Retinal pigment epithelial cell (primary cell): ENCODE measurements at regions not wholly inside any gene's neighbourhood (a gene's known extent, or its start where the extent isn't known, plus 50 kb on each side); places are given as distances from the start of the nearest gene placed in this dataset.

Experiments used
- DNase-seq: peaks from one replicate; pipeline ENCODE4 v3.0.0-alpha.2; 2010; ENCODE audit warnings: low read depth
- H3K4me3 ChIP-seq: 2 replicates; pipeline ENCODE4 v1.5.1; 2011; ENCODE audit warnings: mild to moderate bottlenecking, low read length, control low read depth, moderate library complexity
- CTCF ChIP-seq: conservative IDR thresholded peaks from 2 replicates; pipeline ENCODE4 v1.5.1; 2011; ENCODE audit warnings: low read depth, low read length, control low read depth, inconsistent platforms

- H3K4me3 ChIP-seq, result no peak overlapping the region
- no peak for TF ChIP-seq CTCF
- no peak for DNase-seq
Measured at GRCh38 chr3:163952499-163952898, 1125.8 kb downstream of the SI start.

- TF ChIP-seq CTCF, result peak; percentile 66
- DNase-seq, result no peak
Measured at GRCh38 chr3:163951397-163951987, 1126.8 kb downstream of the SI start.

GRCh38 chr3:163946785-163947184, 1131.5 kb downstream of the SI start:
- no peak for DNase-seq
- TF ChIP-seq CTCF, result no peak
- H3K4me3 ChIP-seq, result no peak overlapping the region

More at GRCh38 chr3:163951397-163951987, 1126.8 kb downstream of the SI start:
- H3K4me3 ChIP-seq, result no peak overlapping the region

GRCh38 chr3:163943664-163944063, 1134.6 kb downstream of the SI start:
- TF ChIP-seq CTCF, result no peak
- DNase-seq, result no peak
- no peak overlapping the region for H3K4me3 ChIP-seq

- H3K4me3 ChIP-seq, result no peak overlapping the region
- TF ChIP-seq CTCF, result peak; percentile 29
- DNase-seq, result no peak
Measured at GRCh38 chr3:163939926-163940325, 1138.4 kb downstream of the SI start.

- TF ChIP-seq CTCF, result no peak
- DNase-seq, result no peak
- no peak overlapping the region for H3K4me3 ChIP-seq
Measured at GRCh38 chr3:163936543-163936942, 1141.8 kb downstream of the SI start.

- no peak for TF ChIP-seq CTCF
- no peak for DNase-seq
- H3K4me3 ChIP-seq, result no peak overlapping the region
Measured at GRCh38 chr3:163935411-163935810, 1142.9 kb downstream of the SI start.
